Uterus (tissue), 2 donors: ENCODE measurements at regions not wholly inside any gene's neighbourhood (a gene's known extent, or its start where the extent isn't known, plus 50 kb on each side); places are given as distances from the start of the nearest gene placed in this dataset.

Experiments
- CTCF ChIP-seq, 4 experiments: fragments of 200-600 bp in 2 of 4; fragments of 450-650 bp in 2 of 4; sonication (generic) in 2 of 4; IDR thresholded peaks; one replicate each; pipeline ENCODE4 v1.5.1; 2016 to 2019; ENCODE audit warnings: antibody characterized with exemption in 4 of 4, mild to moderate bottlenecking in 2 of 4, moderate library complexity in 1 of 4
- POLR2A ChIP-seq, 2 donors: fragments of 450-650 bp; IDR thresholded peaks; one replicate each; pipeline ENCODE4 v1.6.1; 2016; ENCODE audit warnings: antibody characterized with exemption in 2 of 2, mild to moderate bottlenecking in 1 of 2, moderate library complexity in 1 of 2

GRCh38 chr11:24196733-24197132, 300.1 kb upstream of the LUZP2 start:
- TF ChIP-seq POLR2A (IDR thresholded peaks at IDR 0.05) (no peak), CTCF (IDR thresholded peaks at IDR 0.05) (no peak)
